Medulla oblongata (tissue), 1 donor: ENCODE measurements at regions not wholly inside any gene's neighbourhood (a gene's known extent, or its start where the extent isn't known, plus 50 kb on each side); places are given as distances from the start of the nearest gene placed in this dataset.

Experiments
- DNase-seq: peaks from one replicate; pipeline ENCODE4 v3.0.0-alpha.2; 2015; ENCODE audit errors: extremely low spot score

- DNase-seq = no peak
Measured at GRCh38 chr4:140316799-140317198, 56.6 kb upstream of the SCOC start.

- DNase-seq = no peak
Measured at GRCh38 chr4:140315970-140316369, 57.5 kb upstream of the SCOC start.

DNA sequence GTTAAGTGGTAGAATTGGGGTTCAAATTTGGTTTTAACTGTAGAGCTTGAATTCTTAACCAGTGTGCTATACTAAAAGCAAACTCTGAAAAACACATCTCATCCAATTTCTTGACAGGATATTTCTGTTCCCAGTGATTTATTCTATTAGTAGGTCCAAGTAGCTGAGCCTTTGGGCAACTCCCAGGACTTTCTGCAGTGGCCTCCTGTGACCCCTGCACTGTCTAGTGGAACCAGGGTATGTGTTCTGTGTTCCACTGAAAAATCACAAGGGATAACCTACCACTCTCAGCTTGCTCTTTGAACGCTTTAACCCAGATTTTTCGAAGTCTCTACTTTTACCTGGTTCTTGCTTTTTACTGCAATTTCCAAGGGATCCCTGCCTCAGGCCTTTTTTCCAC is 58.0 kb upstream of the SCOC start:
- DNase-seq = peak; percentile 28

- DNase-seq = no peak
Measured at GRCh38 chr4:140315019-140315418, 58.4 kb upstream of the SCOC start.

GRCh38 chr4:140312100-140312499 is 61.3 kb upstream of the SCOC start:
- DNase-seq = no peak

GRCh38 chr4:140311257-140311835 is 62.1 kb upstream of the SCOC start:
- no peak for DNase-seq

- DNase-seq = no peak
Measured at GRCh38 chr4:140309124-140309870, 64.1 kb upstream of the SCOC start.

- DNase-seq = no peak
Measured at GRCh38 chr4:140308366-140309123, 64.9 kb upstream of the SCOC start.

GRCh38 chr4:140305053-140305452 is 68.4 kb upstream of the SCOC start:
- no peak for DNase-seq

- DNase-seq = no peak
Measured at GRCh38 chr4:140304346-140304745, 69.1 kb upstream of the SCOC start.

GRCh38 chr4:140302151-140302859 is 71.1 kb upstream of the SCOC start:
- DNase-seq = peak; percentile 56

DNA sequence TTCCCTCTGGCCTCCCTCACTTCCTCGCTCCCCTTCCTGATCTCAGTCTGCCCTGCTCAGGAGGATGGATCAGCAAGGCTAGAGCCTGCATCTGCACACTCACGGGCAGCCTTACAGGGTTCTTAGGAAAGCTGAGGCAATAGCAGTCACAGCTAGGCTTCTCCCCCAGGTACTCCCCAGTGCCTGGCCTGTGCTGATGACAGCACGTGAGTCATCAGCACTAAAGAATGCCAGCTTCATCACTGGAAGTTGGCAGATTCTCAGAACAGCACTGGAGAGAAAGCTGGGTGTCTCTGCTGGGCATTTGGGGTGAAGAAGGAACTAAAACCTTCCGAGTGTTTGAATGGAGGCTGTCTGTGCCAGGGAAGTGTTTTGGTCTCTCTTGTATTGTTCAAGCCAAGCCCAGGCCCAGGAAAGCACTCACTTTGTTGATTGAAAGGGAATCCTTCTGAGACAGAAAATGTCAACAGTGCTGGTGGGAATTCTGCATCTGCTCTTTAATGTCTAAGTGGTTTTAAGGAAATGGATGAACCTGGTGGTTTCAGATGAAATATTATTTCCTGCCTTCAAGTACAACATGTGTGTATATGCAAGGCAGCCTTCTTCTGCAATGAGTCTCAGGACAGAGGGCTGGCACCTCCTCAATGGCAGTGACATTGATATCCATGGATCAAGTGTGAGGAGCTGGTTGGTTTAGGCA is 73.0 kb upstream of the SCOC start:
- DNase-seq = peak; percentile 28

DNA sequence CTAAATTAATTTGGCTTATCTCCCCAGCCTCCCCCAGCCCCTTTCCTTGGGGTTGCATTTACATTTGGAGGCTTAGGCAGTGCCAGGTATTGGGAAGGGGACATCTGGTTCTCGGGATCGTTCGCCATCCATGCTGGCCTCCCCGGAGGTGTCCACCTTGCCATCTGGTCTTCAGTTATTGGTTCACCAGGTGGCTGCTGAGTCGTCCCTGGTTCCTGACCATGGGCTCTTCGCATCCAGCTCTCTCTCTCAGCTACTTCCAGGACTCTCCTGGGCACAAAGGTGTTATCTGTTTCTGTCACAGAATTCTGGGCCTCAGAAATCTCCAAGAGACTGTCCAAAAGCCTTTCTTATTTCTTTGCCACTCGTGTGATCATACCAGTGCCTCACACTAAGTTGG is 75.4 kb upstream of the SCOC start:
- DNase-seq = no peak

DNA sequence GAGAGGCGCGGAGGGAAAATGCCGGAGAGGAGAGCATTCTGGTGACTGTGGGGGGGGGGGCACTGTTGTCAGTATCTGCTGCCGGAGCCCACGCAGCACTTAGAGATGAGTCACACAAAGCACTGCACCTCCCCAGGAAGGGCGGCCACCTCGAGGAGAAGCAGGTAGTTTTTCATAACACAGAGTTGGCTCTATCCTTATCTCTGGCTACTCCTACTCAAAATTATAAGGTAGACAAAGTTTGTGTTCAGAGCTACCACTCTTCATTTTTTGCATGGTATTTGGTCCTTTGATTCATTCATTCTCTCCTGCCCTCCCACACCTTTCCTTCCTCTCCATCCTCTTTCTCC is 76.2 kb upstream of the SCOC start:
- no peak for DNase-seq

- DNase-seq = no peak
Measured at GRCh38 chr4:140296335-140297220, 76.9 kb upstream of the SCOC start.

GRCh38 chr4:140293979-140294378 is 79.5 kb upstream of the SCOC start:
- DNase-seq = no peak

DNA sequence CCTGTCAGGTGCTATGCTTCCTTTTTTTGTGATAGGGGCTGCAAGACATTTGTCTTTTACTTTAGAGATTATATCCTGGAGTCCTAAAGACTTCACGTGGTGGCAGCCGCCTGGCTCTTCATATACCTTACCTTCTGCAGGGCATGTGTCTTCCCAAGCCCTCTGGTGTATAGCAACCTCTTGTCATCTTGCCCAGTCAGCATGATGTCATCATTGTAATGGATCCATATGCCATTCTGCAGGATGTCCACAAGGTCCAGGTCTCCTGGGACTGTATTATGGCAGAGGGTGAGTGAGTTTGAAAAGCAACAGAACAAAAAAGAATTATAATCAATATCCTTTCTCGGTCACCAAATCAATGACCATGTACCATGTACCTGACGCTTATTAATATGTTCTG is 82.2 kb upstream of the SCOC start:
- no peak for DNase-seq

- no peak for DNase-seq
Measured at GRCh38 chr4:140289486-140289885, 84.0 kb upstream of the SCOC start.

GRCh38 chr4:140286456-140286855 is 87.0 kb upstream of the SCOC start:
- DNase-seq = no peak

DNA sequence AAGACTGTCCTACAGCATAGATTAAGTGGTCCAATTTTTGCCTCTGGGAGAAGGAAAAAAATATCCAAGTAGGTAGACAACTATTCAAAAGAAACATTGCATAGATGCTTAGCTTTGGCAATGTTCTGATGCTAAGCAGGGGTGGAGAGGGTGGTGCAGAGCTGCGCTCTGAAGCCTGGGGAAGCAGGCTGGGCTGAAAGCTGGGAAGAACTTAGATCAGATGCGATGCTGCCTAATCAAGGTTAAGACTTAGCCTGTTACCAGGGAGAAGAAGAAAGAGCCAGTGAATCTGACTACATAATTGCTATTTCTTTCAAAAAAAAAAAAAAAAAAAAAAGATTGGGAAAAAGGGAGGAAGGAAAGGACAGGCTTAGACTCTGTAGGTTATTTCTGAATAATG is 89.0 kb upstream of the SCOC start:
- no peak for DNase-seq
